IMR-90 (cell line): ENCODE measurements at regions not wholly inside any gene's neighbourhood (a gene's known extent, or its start where the extent isn't known, plus 50 kb on each side); places are given as distances from the start of the nearest gene placed in this dataset.

Source experiments
- BHLHE40 ChIP-seq: fragments of 150-350 bp; IDR thresholded peaks from 2 replicates; pipeline ENCODE4 v1.6.1; 2016; ENCODE audit warnings: mild to moderate bottlenecking, low read depth, low read length
- CEBPB ChIP-seq: IDR thresholded peaks from 2 replicates; pipeline ENCODE4 v1.6.1; 2012; ENCODE audit warnings: low read depth, low read length, improper control_type of control experiment
- CHD1 ChIP-seq: IDR thresholded peaks from 2 replicates; pipeline ENCODE4 v1.6.1; 2012; ENCODE audit warnings: low read depth, low read length, improper control_type of control experiment
- FOS ChIP-seq: fragments of 150-350 bp; IDR thresholded peaks from 2 replicates; pipeline ENCODE4 v1.6.1; 2016; ENCODE audit warnings: low read depth, low read length
- MAFK ChIP-seq: IDR thresholded peaks from 2 replicates; pipeline ENCODE4 v1.6.1; 2012; ENCODE audit warnings: low read depth, low read length, improper control_type of control experiment
- MXI1 ChIP-seq: IDR thresholded peaks from 2 replicates; pipeline ENCODE4 v1.6.1; 2012; ENCODE audit warnings: low read depth, mild to moderate bottlenecking, low read length, moderate library complexity, borderline replicate concordance
- POLR2A ChIP-seq: IDR thresholded peaks from 2 replicates; pipeline ENCODE4 v1.6.1; 2012; ENCODE audit warnings: mild to moderate bottlenecking, low read depth, low read length
- RAD21 ChIP-seq: IDR thresholded peaks from 2 replicates; pipeline ENCODE4 v1.6.1; 2012; ENCODE audit warnings: low read length, improper control_type of control experiment
- RCOR1 ChIP-seq: IDR thresholded peaks from 2 replicates; pipeline ENCODE4 v1.6.1; 2012; ENCODE audit warnings: mild to moderate bottlenecking, low read length, improper control_type of control experiment; ENCODE audit not compliant: insufficient replicate concordance
- RFX5 ChIP-seq: IDR thresholded peaks from 2 replicates; pipeline ENCODE4 v1.8.0; 2012; ENCODE audit warnings: low read depth, mild to moderate bottlenecking, low read length, moderate library complexity
- SMC3 ChIP-seq: fragments of 150-350 bp; IDR thresholded peaks from 2 replicates; pipeline ENCODE4 v1.6.1; 2016; ENCODE audit warnings: low read depth, mild to moderate bottlenecking, antibody characterized with exemption, low read length, moderate library complexity
- TF ChIP-seq, protein P1 (sequence below): conservative IDR thresholded peaks from 2 replicates; pipeline ENCODE4 v1.5.1; 2012; ENCODE audit warnings: mild to moderate bottlenecking, low read depth, low read length, improper control_type of control experiment
- TF ChIP-seq, protein P2 (sequence below): fragments of 150-350 bp; IDR thresholded peaks from 2 replicates; pipeline ENCODE4 v1.6.1; 2016; ENCODE audit warnings: low read depth, mild to moderate bottlenecking, low read length, moderate library complexity, borderline replicate concordance
- TF ChIP-seq, protein P3 (sequence below): fragments of 150-350 bp; IDR thresholded peaks from 2 replicates; pipeline ENCODE4 v1.6.1; 2017; ENCODE audit warnings: mild to moderate bottlenecking, antibody characterized with exemption, low read length, low read depth

DNA sequence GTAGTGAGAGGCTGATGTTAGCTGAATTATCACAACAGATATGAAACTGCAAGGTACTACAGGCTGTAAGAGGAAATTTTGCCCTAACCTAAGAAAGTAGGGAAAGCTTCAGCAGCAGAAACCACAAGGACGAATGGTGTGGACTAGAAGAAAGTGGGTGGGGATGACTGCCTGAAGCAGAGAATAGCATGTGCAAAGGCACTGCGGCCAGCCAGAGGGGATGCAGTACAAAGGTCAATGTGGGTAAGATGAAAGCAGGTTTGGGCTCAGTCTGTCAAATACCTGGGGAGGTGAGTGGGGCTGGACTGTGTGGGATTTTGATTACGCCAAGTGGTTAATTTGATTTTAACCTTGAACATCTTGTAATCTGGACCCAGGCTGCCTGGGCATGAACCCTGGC is 199.3 kb upstream of the GALNT2 start:
- TF ChIP-seq CHD1 (no peak), CEBPB (no peak), POLR2A (no peak), FOS (no peak), RAD21 (no peak), SMC3 (no peak), MXI1 (no peak), BHLHE40 (no peak), RFX5 (no peak), MAFK (no peak), RCOR1 (no peak)
- TF ChIP-seq, protein P1, sequence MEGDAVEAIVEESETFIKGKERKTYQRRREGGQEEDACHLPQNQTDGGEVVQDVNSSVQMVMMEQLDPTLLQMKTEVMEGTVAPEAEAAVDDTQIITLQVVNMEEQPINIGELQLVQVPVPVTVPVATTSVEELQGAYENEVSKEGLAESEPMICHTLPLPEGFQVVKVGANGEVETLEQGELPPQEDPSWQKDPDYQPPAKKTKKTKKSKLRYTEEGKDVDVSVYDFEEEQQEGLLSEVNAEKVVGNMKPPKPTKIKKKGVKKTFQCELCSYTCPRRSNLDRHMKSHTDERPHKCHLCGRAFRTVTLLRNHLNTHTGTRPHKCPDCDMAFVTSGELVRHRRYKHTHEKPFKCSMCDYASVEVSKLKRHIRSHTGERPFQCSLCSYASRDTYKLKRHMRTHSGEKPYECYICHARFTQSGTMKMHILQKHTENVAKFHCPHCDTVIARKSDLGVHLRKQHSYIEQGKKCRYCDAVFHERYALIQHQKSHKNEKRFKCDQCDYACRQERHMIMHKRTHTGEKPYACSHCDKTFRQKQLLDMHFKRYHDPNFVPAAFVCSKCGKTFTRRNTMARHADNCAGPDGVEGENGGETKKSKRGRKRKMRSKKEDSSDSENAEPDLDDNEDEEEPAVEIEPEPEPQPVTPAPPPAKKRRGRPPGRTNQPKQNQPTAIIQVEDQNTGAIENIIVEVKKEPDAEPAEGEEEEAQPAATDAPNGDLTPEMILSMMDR, result no peak
- TF ChIP-seq, protein P2, sequence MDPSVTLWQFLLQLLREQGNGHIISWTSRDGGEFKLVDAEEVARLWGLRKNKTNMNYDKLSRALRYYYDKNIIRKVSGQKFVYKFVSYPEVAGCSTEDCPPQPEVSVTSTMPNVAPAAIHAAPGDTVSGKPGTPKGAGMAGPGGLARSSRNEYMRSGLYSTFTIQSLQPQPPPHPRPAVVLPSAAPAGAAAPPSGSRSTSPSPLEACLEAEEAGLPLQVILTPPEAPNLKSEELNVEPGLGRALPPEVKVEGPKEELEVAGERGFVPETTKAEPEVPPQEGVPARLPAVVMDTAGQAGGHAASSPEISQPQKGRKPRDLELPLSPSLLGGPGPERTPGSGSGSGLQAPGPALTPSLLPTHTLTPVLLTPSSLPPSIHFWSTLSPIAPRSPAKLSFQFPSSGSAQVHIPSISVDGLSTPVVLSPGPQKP, result no peak
- TF ChIP-seq, protein P3, sequence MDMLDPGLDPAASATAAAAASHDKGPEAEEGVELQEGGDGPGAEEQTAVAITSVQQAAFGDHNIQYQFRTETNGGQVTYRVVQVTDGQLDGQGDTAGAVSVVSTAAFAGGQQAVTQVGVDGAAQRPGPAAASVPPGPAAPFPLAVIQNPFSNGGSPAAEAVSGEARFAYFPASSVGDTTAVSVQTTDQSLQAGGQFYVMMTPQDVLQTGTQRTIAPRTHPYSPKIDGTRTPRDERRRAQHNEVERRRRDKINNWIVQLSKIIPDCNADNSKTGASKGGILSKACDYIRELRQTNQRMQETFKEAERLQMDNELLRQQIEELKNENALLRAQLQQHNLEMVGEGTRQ, result no peak
